BLaER1 (cell line): ENCODE measurements at regions not wholly inside any gene's neighbourhood (a gene's known extent, or its start where the extent isn't known, plus 50 kb on each side); places are given as distances from the start of the nearest gene placed in this dataset.
A peak's percentile ranks its signal among the peaks of the same experiment; 100 is the strongest.
"Not testable (repeated sequence)": the region's sequence is repeated elsewhere in the genome, so short reads cannot be mapped to it uniquely, and the experiment has no call there.

ENCODE experiments used
- H3K27ac ChIP-seq: shearing (Covaris generic); formaldehyde crosslinking; 2 replicates; pipeline ENCODE4 v1.8.1; 2022
- H3K27me3 ChIP-seq: shearing (Covaris generic); formaldehyde crosslinking; 2 replicates; pipeline ENCODE4 v1.8.1; 2022
- H3K36me3 ChIP-seq: shearing (Covaris generic); formaldehyde crosslinking; 2 replicates; pipeline ENCODE4 v1.8.1; 2022
- H3K4me1 ChIP-seq: shearing (Covaris generic); formaldehyde crosslinking; 2 replicates; pipeline ENCODE4 v1.8.1; 2022
- H3K4me2 ChIP-seq: shearing (Covaris generic); formaldehyde crosslinking; 2 replicates; pipeline ENCODE4 v1.8.1; 2022
- H3K4me3 ChIP-seq: shearing (Covaris generic); formaldehyde crosslinking; 2 replicates; pipeline ENCODE4 v1.8.1; 2022
- H3K9ac ChIP-seq: shearing (Covaris generic); formaldehyde crosslinking; 2 replicates; pipeline ENCODE4 v1.8.1; 2022
- H3K9me3 ChIP-seq: shearing (Covaris generic); formaldehyde crosslinking; 2 replicates; pipeline ENCODE4 v1.8.1; 2022
- H4K20me1 ChIP-seq: shearing (Covaris generic); formaldehyde crosslinking; 2 replicates; pipeline ENCODE4 v1.8.1; 2022
- Cebpa-rat ChIP-seq: shearing (Covaris generic); IDR thresholded peaks from 2 replicates; pipeline ENCODE4 v1.8.1; 2022

- no peaks in the 10 kb centered on the region for H4K20me1 ChIP-seq
- H3K4me1 ChIP-seq: no peaks in the 10 kb centered on the region
- H3K9me3 ChIP-seq: no peaks in the 10 kb centered on the region
- no peak overlapping the region for H3K4me3 ChIP-seq
- no peak overlapping the region for H3K27ac ChIP-seq
- H3K9ac ChIP-seq: no peak overlapping the region
- H3K4me2 ChIP-seq: no peak overlapping the region
- H3K27me3 ChIP-seq: no peaks in the 10 kb centered on the region
- H3K36me3 ChIP-seq: no peaks in the 10 kb centered on the region
- no peak for TF ChIP-seq Cebpa-rat
Measured at GRCh38 chr4:66963084-66963483, 582.2 kb downstream of the CENPC start.

GRCh38 chr4:66959207-66959606 is 586.1 kb downstream of the CENPC start:
- H3K4me2 ChIP-seq: no peak overlapping the region
- no peak overlapping the region for H3K4me3 ChIP-seq
- H3K9me3 ChIP-seq: no peaks in the 10 kb centered on the region
- H4K20me1 ChIP-seq: no peaks in the 10 kb centered on the region
- no peaks in the 10 kb centered on the region for H3K36me3 ChIP-seq
- no peaks in the 10 kb centered on the region for H3K27me3 ChIP-seq
- no peak overlapping the region for H3K9ac ChIP-seq
- H3K27ac ChIP-seq: no peak overlapping the region
- no peak for TF ChIP-seq Cebpa-rat
- H3K4me1 ChIP-seq: no peaks in the 10 kb centered on the region

GRCh38 chr4:66956852-66957251 is 588.5 kb downstream of the CENPC start:
- Histone ChIP-seq H3K4me2 (no peak overlapping the region), H3K9me3 (no peaks in the 10 kb centered on the region), H3K27me3 (no peaks in the 10 kb centered on the region), H3K36me3 (no peaks in the 10 kb centered on the region), H3K9ac (no peak overlapping the region), H4K20me1 (no peaks in the 10 kb centered on the region), H3K27ac (no peak overlapping the region), H3K4me1 (no peaks in the 10 kb centered on the region), H3K4me3 (no peak overlapping the region)
- no peak for TF ChIP-seq Cebpa-rat

- Histone ChIP-seq H3K4me3 (no peak overlapping the region), H3K36me3 (no peaks in the 10 kb centered on the region), H3K27me3 (no peaks in the 10 kb centered on the region), H3K27ac (no peak overlapping the region), H3K4me2 (no peak overlapping the region), H3K9me3 (no peaks in the 10 kb centered on the region), H3K4me1 (no peaks in the 10 kb centered on the region), H4K20me1 (no peaks in the 10 kb centered on the region), H3K9ac (no peak overlapping the region)
- no peak for TF ChIP-seq Cebpa-rat
Measured at GRCh38 chr4:66956426-66956825, 588.9 kb downstream of the CENPC start.

GRCh38 chr4:66955784-66956183 is 589.5 kb downstream of the CENPC start:
- no peaks in the 10 kb centered on the region for H3K27me3 ChIP-seq
- H4K20me1 ChIP-seq: no peaks in the 10 kb centered on the region
- TF ChIP-seq Cebpa-rat: no peak
- H3K4me1 ChIP-seq: no peaks in the 10 kb centered on the region
- no peak overlapping the region for H3K9ac ChIP-seq
- no peak overlapping the region for H3K27ac ChIP-seq
- H3K4me2 ChIP-seq: no peak overlapping the region
- no peaks in the 10 kb centered on the region for H3K36me3 ChIP-seq
- no peak overlapping the region for H3K4me3 ChIP-seq
- no peaks in the 10 kb centered on the region for H3K9me3 ChIP-seq

GRCh38 chr4:66949419-66949818 is 595.9 kb downstream of the CENPC start:
- Histone ChIP-seq H3K9me3 (no peaks in the 10 kb centered on the region), H3K4me2 (peak overlapping the region; percentile 52), H3K36me3 (no peaks in the 10 kb centered on the region), H3K4me1 (peaks cover 15% of the 10 kb centered on the region; the same call in 1 of the 2 replicates), H3K27ac (no peak overlapping the region), H3K9ac (no peak overlapping the region), H3K4me3 (no peak overlapping the region), H3K27me3 (no peaks in the 10 kb centered on the region), H4K20me1 (no peaks in the 10 kb centered on the region)
- TF ChIP-seq Cebpa-rat: no peak

- no peak overlapping the region for H3K4me2 ChIP-seq
- H3K4me1 ChIP-seq: peaks cover 15% of the 10 kb centered on the region; the same call in 1 of the 2 replicates
- no peaks in the 10 kb centered on the region for H4K20me1 ChIP-seq
- H3K27ac ChIP-seq: no peak overlapping the region
- H3K36me3 ChIP-seq: no peaks in the 10 kb centered on the region
- H3K27me3 ChIP-seq: no peaks in the 10 kb centered on the region
- no peak overlapping the region for H3K9ac ChIP-seq
- no peaks in the 10 kb centered on the region for H3K9me3 ChIP-seq
- no peak for TF ChIP-seq Cebpa-rat
- H3K4me3 ChIP-seq: no peak overlapping the region
Measured at GRCh38 chr4:66946761-66947160, 598.5 kb downstream of the CENPC start.

- Histone ChIP-seq H3K4me2 (no peak overlapping the region), H4K20me1 (no peaks in the 10 kb centered on the region), H3K27me3 (no peaks in the 10 kb centered on the region), H3K36me3 (no peaks in the 10 kb centered on the region), H3K4me3 (no peak overlapping the region), H3K9me3 (no peaks in the 10 kb centered on the region), H3K27ac (no peak overlapping the region), H3K4me1 (no peaks in the 10 kb centered on the region), H3K9ac (no peak overlapping the region)
- TF ChIP-seq Cebpa-rat: no peak
Measured at GRCh38 chr4:66943112-66943511, 602.2 kb downstream of the CENPC start.

- H3K4me1 ChIP-seq, H3K36me3 ChIP-seq, H3K9me3 ChIP-seq, H3K4me2 ChIP-seq, H3K27me3 ChIP-seq, H3K9ac ChIP-seq, H4K20me1 ChIP-seq, H3K27ac ChIP-seq, H3K4me3 ChIP-seq: not testable (repeated sequence)
Measured at GRCh38 chr4:66931981-66932380, 613.3 kb downstream of the CENPC start.

- H3K4me2 ChIP-seq: no peak overlapping the region
- no peaks in the 10 kb centered on the region for H3K9me3 ChIP-seq
- no peaks in the 10 kb centered on the region for H3K36me3 ChIP-seq
- no peak overlapping the region for H3K4me3 ChIP-seq
- no peaks in the 10 kb centered on the region for H3K27me3 ChIP-seq
- no peaks in the 10 kb centered on the region for H4K20me1 ChIP-seq
- H3K27ac ChIP-seq: no peak overlapping the region
- no peaks in the 10 kb centered on the region for H3K4me1 ChIP-seq
- H3K9ac ChIP-seq: no peak overlapping the region
- TF ChIP-seq Cebpa-rat: no peak
Measured at GRCh38 chr4:66930206-66930605, 615.1 kb downstream of the CENPC start.

GRCh38 chr4:66929748-66930147 is 615.6 kb downstream of the CENPC start:
- Histone ChIP-seq H3K27ac (no peak overlapping the region), H3K36me3 (no peaks in the 10 kb centered on the region), H3K9ac (no peak overlapping the region), H3K4me2 (no peak overlapping the region), H3K27me3 (no peaks in the 10 kb centered on the region), H3K4me3 (no peak overlapping the region), H3K9me3 (no peaks in the 10 kb centered on the region), H4K20me1 (no peaks in the 10 kb centered on the region), H3K4me1 (no peaks in the 10 kb centered on the region)
- TF ChIP-seq Cebpa-rat: no peak

- not testable (repeated sequence) for H3K4me3 ChIP-seq, H3K36me3 ChIP-seq, H3K4me2 ChIP-seq, H3K27me3 ChIP-seq, H3K4me1 ChIP-seq, H3K9ac ChIP-seq, H4K20me1 ChIP-seq, H3K27ac ChIP-seq, H3K9me3 ChIP-seq
Measured at GRCh38 chr4:66928881-66929280, 616.4 kb downstream of the CENPC start.
